Adrenal gland (tissue), 9 donors: ENCODE measurements at regions not wholly inside any gene's neighbourhood (a gene's known extent, or its start where the extent isn't known, plus 50 kb on each side); places are given as distances from the start of the nearest gene placed in this dataset.

Experiments
- DNase-seq, 7 donors: peaks; one replicate each; pipeline ENCODE4 v3.0.0-alpha.2; 2019 to 2020
- H3K27ac ChIP-seq, 5 donors: fragments of 200-600 bp; sonication (generic) in 4 of 5; 1 replicate in 3 of 5; 2 replicates in 2 of 5; pipeline versions ENCODE4 v1.5.1 to v1.8.0; 2016 to 2020; ENCODE audit warnings: mild to moderate bottlenecking in 1 of 5
- H3K27me3 ChIP-seq: fragments of 200-600 bp; 2 replicates; pipeline ENCODE4 v1.8.0; 2021
- H3K36me3 ChIP-seq, 2 donors: fragments of 200-600 bp; replicated peaks in 1 of 2; 1 replicate in 1 of 2; 2 replicates in 1 of 2; pipeline versions ENCODE4 v1.5.1 to v1.8.0; 2018 to 2022
- H3K4me1 ChIP-seq, 2 donors: fragments of 200-600 bp; replicated peaks in 1 of 2; 1 replicate in 1 of 2; 2 replicates in 1 of 2; pipeline versions ENCODE4 v1.5.1 to v1.8.0; 2018 to 2021
- H3K4me3 ChIP-seq, 4 donors: fragments of 200-600 bp; sonication (generic) in 3 of 4; one replicate each; pipeline ENCODE4 v1.5.1; 2016 to 2018
- H3K9me3 ChIP-seq, 3 donors: fragments of 200-600 bp; sonication (generic) in 1 of 3; replicated peaks in 1 of 3; 1 replicate in 2 of 3; 2 replicates in 1 of 3; pipeline versions ENCODE4 v1.5.1 to v1.8.0; 2016 to 2021
- CTCF ChIP-seq, 6 experiments: fragments of 450-650 bp in 4 of 6; fragments of 200-600 bp in 2 of 6; sonication (generic) in 1 of 6; IDR thresholded peaks; 1 replicate in 5 of 6; 2 replicates in 1 of 6; pipeline versions ENCODE4 v1.5.1 to v1.8.0; 2016 to 2021; ENCODE audit warnings: antibody characterized with exemption in 6 of 6, mild to moderate bottlenecking in 2 of 6, moderate library complexity in 1 of 6
- POLR2A ChIP-seq, 2 donors: fragments of 450-650 bp; IDR thresholded peaks; one replicate each; pipeline ENCODE4 v1.6.1; 2017; ENCODE audit warnings: antibody characterized with exemption in 2 of 2, mild to moderate bottlenecking in 2 of 2, moderate library complexity in 1 of 2
- WGBS, 4 donors: extraction: QIAGEN DNeasy Blood & Tissue Kit in 2 of 4; methylation state at CpG; one replicate each; pipeline versions ENCODE4 v1.1.5 to v1.1.7; 2013 to 2017; 5-methylcytosine and 5-hydroxymethylcytosine counted together
- intact Hi-C, 2 donors: fragments of 100-400 bp; cut with DNase I; formaldehyde crosslinking; loops; one replicate each; pipeline versions ENCODE4 v1.14.1 to v1.15.0; 2022 to 2023
- donor health status: healthy with polysubstance abuse.
- donor health status: Bipolar disorder and iron deficiency.
- donor health status: DM: yes; HTN: yes; CAD: no.
- donor health status: DM: no; HTN: no; CAD: no.
- donor health status: DM: no; HTN: no; CAD: no.

DNA sequence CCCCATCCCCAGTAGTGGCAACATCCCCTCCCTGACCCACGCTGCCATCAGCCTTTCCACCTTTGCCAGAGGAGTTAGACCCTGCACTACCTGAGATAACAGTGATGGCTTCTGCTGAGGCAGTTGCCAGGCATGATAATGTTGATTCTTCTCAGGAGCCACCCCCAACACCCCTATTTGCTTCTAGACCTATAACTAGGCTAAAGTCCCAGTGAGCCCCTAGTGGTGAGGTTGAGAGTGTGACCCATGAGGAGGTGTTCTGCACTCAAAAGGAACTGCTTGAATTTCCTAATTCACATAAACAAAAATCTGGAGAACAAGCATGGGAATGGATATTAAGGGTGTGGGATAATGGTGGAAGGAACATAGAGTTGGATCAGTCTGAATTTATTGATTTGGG, 159.6 kb upstream of the COL11A1 start:
- Histone ChIP-seq H3K4me1 (no peaks in the 10 kb centered on the region), H3K9me3 (no peaks in the 10 kb centered on the region), H3K27ac (no peak overlapping the region), H3K36me3 (no peaks in the 10 kb centered on the region), H3K4me3 (no peak overlapping the region), H3K27me3 (no peaks in the 10 kb centered on the region)
- WGBS, 4 donors, result 68 to 78% (median 76%) methylated on average over 1 of the region's 1 CpG
- DNase-seq, result no peak
- intact Hi-C loops, result no loop called here
- TF ChIP-seq POLR2A (IDR thresholded peaks at IDR 0.05) (no peak), CTCF (IDR thresholded peaks at IDR 0.05) (no peak)

DNA sequence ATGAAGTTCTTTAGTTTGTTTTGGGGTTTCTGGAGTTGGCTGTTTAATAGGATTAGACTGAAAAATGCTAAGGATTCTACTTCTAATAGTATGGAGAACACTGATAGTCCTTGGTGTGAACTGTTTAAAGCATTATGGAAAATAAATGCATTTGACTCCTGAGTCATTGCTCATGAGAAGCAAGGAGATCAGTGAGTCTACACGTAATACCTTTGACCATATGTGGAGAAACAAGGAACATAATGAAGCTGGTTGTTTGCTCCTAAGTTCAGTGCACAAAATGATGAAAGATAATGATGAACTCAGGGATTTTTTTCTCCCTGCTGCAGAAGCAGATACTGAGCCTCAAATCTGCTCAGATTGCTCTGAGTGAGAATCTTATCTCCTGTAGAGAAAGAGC, 158.9 kb upstream of the COL11A1 start:
- no peaks in the 10 kb centered on the region for H3K36me3 ChIP-seq
- no peaks in the 10 kb centered on the region for H3K9me3 ChIP-seq
- H3K4me3 ChIP-seq, result no peak overlapping the region
- H3K27me3 ChIP-seq, result no peaks in the 10 kb centered on the region
- whole genome bisulfite sequencing, 4 donors, result 71 to 80% (median 74%) methylated on average over 1 of the region's 1 CpG
- intact Hi-C loops, result no loop called here
- H3K4me1 ChIP-seq, result no peaks in the 10 kb centered on the region
- TF ChIP-seq POLR2A (IDR thresholded peaks at IDR 0.05) (no peak), CTCF (IDR thresholded peaks at IDR 0.05) (no peak)
- H3K27ac ChIP-seq, result no peak overlapping the region
- DNase-seq, result no peak

- Histone ChIP-seq H3K4me3 (no peak overlapping the region), H3K36me3 (no peaks in the 10 kb centered on the region), H3K9me3 (no peaks in the 10 kb centered on the region), H3K27ac (no peak overlapping the region), H3K4me1 (no peaks in the 10 kb centered on the region), H3K27me3 (no peaks in the 10 kb centered on the region)
- TF ChIP-seq CTCF (IDR thresholded peaks at IDR 0.05), result no peak
- TF ChIP-seq POLR2A (IDR thresholded peaks at IDR 0.05), result no peak
- no peak for DNase-seq
- intact Hi-C loops, result no loop called here
Observed at GRCh38 chr1:103266036-103266435, 157.7 kb upstream of the COL11A1 start.

- H3K4me3 ChIP-seq, result no peak overlapping the region
- no peak for DNase-seq
- no peaks in the 10 kb centered on the region for H3K27me3 ChIP-seq
- intact Hi-C loops, result no loop called here
- H3K36me3 ChIP-seq, result no peaks in the 10 kb centered on the region
- no peaks in the 10 kb centered on the region for H3K9me3 ChIP-seq
- H3K27ac ChIP-seq, result no peak overlapping the region
- TF ChIP-seq CTCF (IDR thresholded peaks at IDR 0.05), result no peak
- H3K4me1 ChIP-seq, result no peaks in the 10 kb centered on the region
Observed at GRCh38 chr1:103265551-103265950, 157.2 kb upstream of the COL11A1 start.
